ENCODE measurements at regions not wholly inside any gene's neighbourhood (a gene's known extent, or its start where the extent isn't known, plus 50 kb on each side); places are given as distances from the start of the nearest gene placed in this dataset.

DNA sequence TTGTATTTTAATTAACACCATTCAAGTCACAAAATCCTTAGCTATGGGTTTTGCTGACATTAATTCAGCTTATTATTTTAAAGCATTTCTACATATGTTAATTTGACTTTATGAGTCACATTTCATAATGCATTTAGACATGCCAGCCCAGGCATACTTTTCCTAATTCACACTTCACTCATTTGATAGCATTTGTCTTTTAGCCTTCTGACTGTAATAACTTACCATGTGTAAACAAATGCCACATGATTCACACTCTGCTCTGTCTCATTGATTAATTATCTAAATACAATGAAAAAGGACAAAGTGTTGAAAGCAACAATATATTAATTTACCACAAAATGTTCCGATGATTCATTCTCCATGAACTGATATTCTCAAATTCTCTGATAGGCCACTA, 927.8 kb upstream of the EPHA6 start:
- TF ChIP-seq, protein P1, sequence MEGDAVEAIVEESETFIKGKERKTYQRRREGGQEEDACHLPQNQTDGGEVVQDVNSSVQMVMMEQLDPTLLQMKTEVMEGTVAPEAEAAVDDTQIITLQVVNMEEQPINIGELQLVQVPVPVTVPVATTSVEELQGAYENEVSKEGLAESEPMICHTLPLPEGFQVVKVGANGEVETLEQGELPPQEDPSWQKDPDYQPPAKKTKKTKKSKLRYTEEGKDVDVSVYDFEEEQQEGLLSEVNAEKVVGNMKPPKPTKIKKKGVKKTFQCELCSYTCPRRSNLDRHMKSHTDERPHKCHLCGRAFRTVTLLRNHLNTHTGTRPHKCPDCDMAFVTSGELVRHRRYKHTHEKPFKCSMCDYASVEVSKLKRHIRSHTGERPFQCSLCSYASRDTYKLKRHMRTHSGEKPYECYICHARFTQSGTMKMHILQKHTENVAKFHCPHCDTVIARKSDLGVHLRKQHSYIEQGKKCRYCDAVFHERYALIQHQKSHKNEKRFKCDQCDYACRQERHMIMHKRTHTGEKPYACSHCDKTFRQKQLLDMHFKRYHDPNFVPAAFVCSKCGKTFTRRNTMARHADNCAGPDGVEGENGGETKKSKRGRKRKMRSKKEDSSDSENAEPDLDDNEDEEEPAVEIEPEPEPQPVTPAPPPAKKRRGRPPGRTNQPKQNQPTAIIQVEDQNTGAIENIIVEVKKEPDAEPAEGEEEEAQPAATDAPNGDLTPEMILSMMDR (IDR thresholded peaks at IDR 0.05; ENCODE audit: insufficient read depth, low read depth, low read length) = no peak
- no peak for TF ChIP-seq EZH2 (IDR thresholded peaks at IDR 0.05; ENCODE audit: insufficient read depth, low read length)

Data from astrocyte (in vitro differentiated cells and primary cell).